T-helper 1 cell (primary cell): ENCODE measurements at regions not wholly inside any gene's neighbourhood (a gene's known extent, or its start where the extent isn't known, plus 50 kb on each side); places are given as distances from the start of the nearest gene placed in this dataset.

Experiments
- DNase-seq, 5 donors: peaks; one replicate each; pipeline ENCODE4 v3.0.0-alpha.2; 2012 to 2020

DNA sequence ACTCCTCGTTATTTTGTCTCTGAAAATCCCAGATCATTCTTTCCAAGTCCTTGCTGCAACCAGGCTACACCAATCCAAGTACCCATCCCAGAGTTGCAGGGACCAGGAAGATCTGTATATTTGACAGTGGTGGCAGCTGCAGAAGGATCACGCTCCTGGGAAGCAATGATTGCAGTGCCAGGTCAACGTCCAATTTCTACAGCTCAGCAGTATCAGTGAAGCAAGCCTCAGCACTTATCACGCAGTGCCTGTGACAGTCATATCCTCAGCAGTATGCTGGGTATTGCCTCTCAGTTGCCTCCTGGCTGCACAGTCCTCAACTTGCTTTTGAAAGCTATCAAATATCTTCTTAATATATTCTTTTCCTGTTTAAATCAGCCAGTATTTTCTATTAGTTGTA, 66.7 kb downstream of the BARHL2 start:
- no peak for DNase-seq

- no peak for DNase-seq
Observed at GRCh38 chr1:90640325-90640724, 76.8 kb downstream of the BARHL2 start.

- DNase-seq: no peak
Observed at GRCh38 chr1:90622666-90623065, 94.4 kb downstream of the BARHL2 start.

- no peak for DNase-seq
Observed at GRCh38 chr1:90621986-90622385, 95.1 kb downstream of the BARHL2 start.

- no peak for DNase-seq
Observed at GRCh38 chr1:90616395-90616794, 100.7 kb downstream of the BARHL2 start.

DNA sequence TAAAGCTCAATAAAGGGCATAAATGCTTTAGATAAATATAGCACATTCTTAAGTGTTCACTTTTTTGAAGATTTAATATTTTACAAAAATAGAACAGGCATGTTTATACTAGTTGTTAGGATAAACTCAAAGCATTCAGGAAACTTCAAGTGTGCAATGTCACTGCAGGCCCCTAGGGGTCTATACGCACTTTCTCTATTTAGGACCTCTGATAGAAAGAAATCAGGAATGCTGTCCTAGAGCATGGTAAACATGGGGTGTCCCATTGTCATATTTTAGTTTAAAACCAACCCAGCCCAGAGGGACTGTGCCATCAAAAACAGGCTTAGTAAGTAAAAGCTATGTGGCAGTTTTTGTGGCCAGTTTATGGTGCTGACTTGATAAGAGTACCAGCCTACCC, 102.2 kb downstream of the BARHL2 start:
- DNase-seq: no peak

GRCh38 chr1:90613371-90613770, 103.7 kb downstream of the BARHL2 start:
- no peak for DNase-seq

- no peak for DNase-seq
Observed at GRCh38 chr1:90612033-90612432, 105.1 kb downstream of the BARHL2 start.

- DNase-seq: no peak
Observed at GRCh38 chr1:90607736-90608135, 109.4 kb downstream of the BARHL2 start.

GRCh38 chr1:90605070-90605469, 112.0 kb downstream of the BARHL2 start:
- DNase-seq: no peak

GRCh38 chr1:90593312-90593711, 123.8 kb downstream of the BARHL2 start:
- DNase-seq: no peak

- DNase-seq: no peak
Observed at GRCh38 chr1:90591970-90592356, 125.1 kb downstream of the BARHL2 start.

GRCh38 chr1:90591355-90591969, 125.6 kb downstream of the BARHL2 start:
- no peak for DNase-seq

DNA sequence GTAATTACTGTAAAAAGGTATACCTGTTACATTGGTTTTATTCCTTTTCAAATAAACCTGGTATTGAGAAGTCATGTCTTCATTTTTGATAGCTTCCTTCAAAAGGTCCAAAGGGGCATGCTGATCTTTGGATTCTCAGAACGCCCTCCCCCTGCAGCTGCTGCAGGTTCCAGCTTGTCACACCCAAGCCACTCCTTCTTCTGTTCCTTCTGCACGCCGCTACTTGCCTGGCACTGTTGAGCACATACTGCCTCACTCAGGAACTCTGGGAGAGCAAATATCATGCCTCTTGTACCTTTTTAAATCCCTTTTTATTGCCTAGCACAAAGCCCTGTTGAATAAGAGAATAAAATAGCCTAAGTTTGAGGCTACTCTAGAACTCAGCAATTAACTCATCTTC, 136.9 kb downstream of the BARHL2 start:
- no peak for DNase-seq

DNA sequence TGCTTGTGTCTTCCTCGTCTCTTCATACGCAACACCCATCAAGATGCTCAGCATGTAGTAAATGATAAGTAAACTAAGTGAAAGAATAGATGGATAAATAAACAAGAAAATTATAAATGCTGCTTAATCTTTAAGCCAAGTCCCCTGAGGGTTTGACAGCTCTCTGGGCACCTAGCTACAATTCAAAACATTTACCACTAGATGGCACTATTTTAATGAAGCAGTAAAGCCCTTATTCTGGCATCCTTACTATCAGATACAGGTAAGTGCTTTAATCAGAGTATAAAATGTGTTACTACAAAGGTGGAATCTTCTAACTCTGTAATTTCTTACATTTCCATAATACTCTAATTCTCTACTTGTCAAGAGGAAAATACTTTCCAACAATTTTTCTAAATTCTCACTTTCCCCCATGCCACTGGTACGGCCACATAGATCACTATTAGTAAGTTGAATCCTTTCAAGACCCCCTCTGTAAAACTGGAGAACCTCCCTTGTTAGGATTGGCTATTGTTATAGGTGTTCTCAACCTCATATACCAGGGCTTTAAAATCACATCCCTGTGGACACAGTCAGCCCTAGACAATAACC, 137.8 kb downstream of the BARHL2 start:
- peak in 1 of 5 donors; percentile 19 for DNase-seq

DNA sequence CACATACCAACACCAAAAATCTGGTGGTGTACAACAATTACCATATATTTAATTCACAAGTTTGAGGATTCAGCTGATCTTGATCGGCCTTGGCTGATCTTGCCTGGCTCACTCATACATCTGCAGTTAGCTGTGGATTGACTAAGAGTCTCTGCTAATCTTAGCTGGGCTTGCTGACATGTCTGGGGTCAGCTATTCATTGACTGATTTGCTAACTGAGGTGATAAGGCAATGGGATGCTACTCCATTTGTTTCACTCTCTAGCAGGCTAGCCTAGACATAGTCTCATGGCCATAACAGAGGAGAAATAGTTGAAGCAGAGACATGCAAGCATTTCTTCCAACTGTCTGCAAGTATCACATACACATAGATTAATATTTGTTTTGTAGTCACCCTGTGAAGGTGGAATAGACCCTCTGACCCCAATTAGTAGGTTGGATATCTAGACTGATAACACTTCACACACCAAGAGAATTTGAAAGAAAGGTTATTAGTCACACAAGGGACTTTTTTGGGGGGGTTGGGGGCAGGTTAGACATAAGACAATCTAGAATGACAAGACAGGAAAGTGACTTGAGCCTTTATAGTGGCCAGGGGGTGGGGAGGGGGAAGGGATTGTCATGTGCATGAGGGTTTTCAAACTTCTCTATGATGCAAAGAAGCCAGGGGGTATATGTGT, 142.3 kb downstream of the BARHL2 start:
- no peak for DNase-seq

GRCh38 chr1:90573736-90574135, 143.4 kb downstream of the BARHL2 start:
- DNase-seq: no peak

GRCh38 chr1:90572446-90572845, 144.7 kb downstream of the BARHL2 start:
- no peak for DNase-seq

DNA sequence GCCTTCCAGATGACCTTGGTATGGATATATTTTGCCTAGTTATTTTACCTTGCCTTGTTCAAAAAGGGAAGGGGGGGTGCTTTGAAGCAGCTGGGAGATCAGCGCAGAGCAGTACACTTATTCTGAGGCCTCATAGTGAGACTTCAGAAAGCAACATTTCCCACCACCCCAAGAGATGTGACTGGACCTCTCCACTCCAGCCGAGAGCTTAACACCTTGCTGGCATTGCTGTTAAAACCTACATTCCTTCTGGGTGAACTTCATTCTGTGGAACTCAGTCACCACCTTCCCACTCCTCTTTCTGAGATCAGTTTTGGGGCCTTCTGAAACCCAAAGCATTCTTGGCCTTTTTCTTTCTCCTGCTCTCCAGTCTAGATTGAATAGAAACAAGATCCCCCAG, 148.7 kb downstream of the BARHL2 start:
- DNase-seq: no peak

DNA sequence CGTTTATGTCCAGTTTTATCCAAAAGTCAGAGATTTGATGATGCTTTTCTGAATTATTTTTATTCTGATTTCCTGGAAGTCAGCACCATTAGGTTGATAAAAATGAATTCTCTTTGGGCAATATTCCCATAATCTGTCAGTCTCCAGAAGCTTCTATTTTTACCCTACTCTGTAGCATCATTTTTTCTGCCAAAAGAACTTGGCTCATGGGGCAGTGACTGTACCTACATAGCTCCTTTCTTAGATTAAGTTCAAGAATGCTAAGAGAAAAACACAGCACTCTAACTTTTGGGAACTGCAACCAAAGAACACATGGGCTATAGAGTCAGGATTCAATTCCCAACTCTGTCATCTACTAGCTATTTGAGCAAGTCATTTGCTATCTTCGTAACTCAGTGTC, 152.9 kb downstream of the BARHL2 start:
- DNase-seq: no peak

GRCh38 chr1:90562892-90563291, 154.2 kb downstream of the BARHL2 start:
- no peak for DNase-seq

- DNase-seq: no peak
Observed at GRCh38 chr1:90561911-90562310, 155.2 kb downstream of the BARHL2 start.

GRCh38 chr1:90561103-90561783, 155.9 kb downstream of the BARHL2 start:
- no peak for DNase-seq
